ENCODE measurements at regions not wholly inside any gene's neighbourhood (a gene's known extent, or its start where the extent isn't known, plus 50 kb on each side); places are given as distances from the start of the nearest gene placed in this dataset.
"Not testable (repeated sequence)": the region's sequence is repeated elsewhere in the genome, so short reads cannot be mapped to it uniquely, and the experiment has no call there.

GRCh38 chr5:163276466-163276865, 160.9 kb upstream of the CCNG1 start:
- TF ChIP-seq, protein P1, sequence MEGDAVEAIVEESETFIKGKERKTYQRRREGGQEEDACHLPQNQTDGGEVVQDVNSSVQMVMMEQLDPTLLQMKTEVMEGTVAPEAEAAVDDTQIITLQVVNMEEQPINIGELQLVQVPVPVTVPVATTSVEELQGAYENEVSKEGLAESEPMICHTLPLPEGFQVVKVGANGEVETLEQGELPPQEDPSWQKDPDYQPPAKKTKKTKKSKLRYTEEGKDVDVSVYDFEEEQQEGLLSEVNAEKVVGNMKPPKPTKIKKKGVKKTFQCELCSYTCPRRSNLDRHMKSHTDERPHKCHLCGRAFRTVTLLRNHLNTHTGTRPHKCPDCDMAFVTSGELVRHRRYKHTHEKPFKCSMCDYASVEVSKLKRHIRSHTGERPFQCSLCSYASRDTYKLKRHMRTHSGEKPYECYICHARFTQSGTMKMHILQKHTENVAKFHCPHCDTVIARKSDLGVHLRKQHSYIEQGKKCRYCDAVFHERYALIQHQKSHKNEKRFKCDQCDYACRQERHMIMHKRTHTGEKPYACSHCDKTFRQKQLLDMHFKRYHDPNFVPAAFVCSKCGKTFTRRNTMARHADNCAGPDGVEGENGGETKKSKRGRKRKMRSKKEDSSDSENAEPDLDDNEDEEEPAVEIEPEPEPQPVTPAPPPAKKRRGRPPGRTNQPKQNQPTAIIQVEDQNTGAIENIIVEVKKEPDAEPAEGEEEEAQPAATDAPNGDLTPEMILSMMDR (IDR thresholded peaks at IDR 0.05; ENCODE audit: low read depth, low read length), result no peak
- Histone ChIP-seq H3K9me3 (ENCODE audit: control insufficient read depth, insufficient read depth, low read length) (peaks cover 3% of the 10 kb centered on the region; the same call in 1 of the 2 replicates), H3K27ac (ENCODE audit: low read depth, low read length) (no peak overlapping the region), H3K27me3 (ENCODE audit: control insufficient read depth, insufficient read depth, low read length) (no peaks in the 10 kb centered on the region), H3K4me3 (ENCODE audit: low read depth, low read length) (no peak overlapping the region)
- ChIA-PET CTCF (no interaction called here), POLR2A (no interaction called here)
- no peak for DNase-seq (ENCODE audit: low read depth, low spot score)

DNA sequence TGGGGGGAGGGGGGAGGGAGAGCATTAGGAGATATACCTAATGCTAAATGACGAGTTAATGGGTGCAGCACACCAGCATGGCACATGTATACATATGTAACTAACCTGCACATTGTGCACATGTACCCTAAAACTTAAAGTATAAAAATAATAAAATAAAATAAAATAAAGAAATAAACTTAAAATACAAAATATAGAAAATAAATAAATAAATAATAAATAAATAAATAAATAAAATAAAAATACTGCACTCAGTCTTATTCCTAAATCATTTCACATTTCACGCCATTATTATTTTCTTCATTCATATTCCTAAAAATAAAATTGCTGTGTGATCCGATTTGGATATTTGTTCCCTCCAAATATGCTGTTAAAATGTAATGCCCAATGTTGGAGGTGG, 156.5 kb upstream of the CCNG1 start:
- CTCF ChIA-PET; H3K27ac ChIP-seq (ENCODE audit: low read depth, low read length); POLR2A ChIA-PET; DNase-seq (ENCODE audit: low read depth, low spot score); H3K4me3 ChIP-seq (ENCODE audit: low read depth, low read length); H3K27me3 ChIP-seq (ENCODE audit: control insufficient read depth, insufficient read depth, low read length): not testable (repeated sequence)
- H3K9me3 ChIP-seq (ENCODE audit: control insufficient read depth, insufficient read depth, low read length), result peaks cover 10% of the 10 kb centered on the region

DNA sequence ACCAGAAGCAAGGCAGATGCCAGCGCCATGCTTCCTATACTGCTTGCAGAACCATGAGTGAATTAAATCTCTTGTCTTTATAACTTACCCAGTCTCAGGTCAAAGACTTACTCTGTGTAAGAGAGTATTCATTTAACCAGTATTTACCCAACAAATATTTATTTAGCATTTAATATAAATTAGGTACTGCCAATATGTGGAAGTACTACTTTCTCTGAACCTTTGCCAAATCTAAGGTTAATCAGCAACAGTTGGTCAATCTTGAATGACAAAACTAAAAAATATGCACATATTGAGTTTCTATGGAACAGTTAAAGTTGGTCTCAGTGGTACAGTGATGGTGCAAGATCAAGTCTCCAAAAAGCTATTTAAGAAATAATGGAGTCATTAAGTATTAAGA, 155.9 kb upstream of the CCNG1 start:
- TF ChIP-seq, protein P1 (IDR thresholded peaks at IDR 0.05; ENCODE audit: low read depth, low read length), result no peak
- no peak overlapping the region for H3K4me3 ChIP-seq (ENCODE audit: low read depth, low read length)
- CTCF ChIA-PET, result no interaction called here
- H3K27ac ChIP-seq (ENCODE audit: low read depth, low read length), result no peak overlapping the region
- POLR2A ChIA-PET, result no interaction called here
- peaks cover 10% of the 10 kb centered on the region for H3K9me3 ChIP-seq (ENCODE audit: control insufficient read depth, insufficient read depth, low read length)
- DNase-seq (ENCODE audit: low read depth, low spot score), result no peak
- H3K27me3 ChIP-seq (ENCODE audit: control insufficient read depth, insufficient read depth, low read length), result no peaks in the 10 kb centered on the region

DNA sequence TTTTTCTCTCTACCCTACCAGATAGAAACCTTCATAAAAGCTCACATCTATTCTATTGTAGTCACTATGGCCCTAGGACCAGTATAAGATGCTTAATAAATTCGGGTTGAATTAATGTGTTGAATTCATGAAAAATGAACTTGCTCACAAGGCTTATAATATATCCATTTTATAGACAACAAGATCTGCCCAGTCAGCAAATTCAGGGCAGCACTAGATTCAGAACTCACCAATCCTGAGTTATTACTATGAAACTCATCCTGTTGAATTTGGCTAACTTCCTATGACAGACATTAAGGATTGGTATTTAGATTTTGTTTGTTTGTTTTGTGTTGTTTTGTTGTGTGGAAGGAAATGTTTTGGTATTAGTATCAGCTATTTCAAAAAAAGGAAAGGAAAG, 143.6 kb upstream of the CCNG1 start:
- no peak for DNase-seq (ENCODE audit: low read depth, low spot score)
- H3K4me3 ChIP-seq (ENCODE audit: low read depth, low read length), result no peak overlapping the region
- TF ChIP-seq, protein P1 (IDR thresholded peaks at IDR 0.05; ENCODE audit: low read depth, low read length), result no peak
- ChIA-PET POLR2A (no interaction called here), CTCF (no interaction called here)
- H3K27ac ChIP-seq (ENCODE audit: low read depth, low read length), result no peak overlapping the region
- H3K27me3 ChIP-seq (ENCODE audit: control insufficient read depth, insufficient read depth, low read length), result no peaks in the 10 kb centered on the region
- H3K9me3 ChIP-seq (ENCODE audit: control insufficient read depth, insufficient read depth, low read length), result peaks cover 10% of the 10 kb centered on the region

- CTCF ChIA-PET, result no interaction called here
- TF ChIP-seq, protein P1 (IDR thresholded peaks at IDR 0.05; ENCODE audit: low read depth, low read length), result no peak
Measured at GRCh38 chr5:163303718-163304117, 133.7 kb upstream of the CCNG1 start.

DNA sequence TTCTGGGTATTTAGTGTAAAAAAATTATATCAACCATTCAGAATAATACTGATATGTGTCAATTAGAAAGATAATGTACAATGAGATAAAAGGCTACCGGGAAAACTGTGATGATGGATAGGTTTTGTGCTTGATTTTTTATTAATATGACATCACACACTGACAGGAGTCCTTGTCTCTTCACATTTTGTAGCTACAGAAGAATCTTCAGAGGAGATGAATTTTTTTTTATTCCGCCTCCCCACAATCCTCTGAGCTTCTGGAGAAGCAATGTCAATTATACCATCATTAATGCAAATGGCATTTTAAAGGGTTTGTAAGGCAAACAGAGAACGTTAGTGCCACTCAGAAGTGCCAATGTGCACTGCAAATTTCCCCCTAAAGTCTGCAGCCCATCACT, 131.7 kb upstream of the CCNG1 start:
- POLR2A ChIA-PET, result no interaction called here
- TF ChIP-seq, protein P1 (IDR thresholded peaks at IDR 0.05; ENCODE audit: low read depth, low read length), result no peak
- H3K27ac ChIP-seq (ENCODE audit: low read depth, low read length), result no peak overlapping the region
- H3K4me3 ChIP-seq (ENCODE audit: low read depth, low read length), result no peak overlapping the region
- DNase-seq (ENCODE audit: low read depth, low spot score), result no peak
- no peaks in the 10 kb centered on the region; the same call in 1 of the 2 replicates for H3K9me3 ChIP-seq (ENCODE audit: control insufficient read depth, insufficient read depth, low read length)
- H3K27me3 ChIP-seq (ENCODE audit: control insufficient read depth, insufficient read depth, low read length), result no peaks in the 10 kb centered on the region
- CTCF ChIA-PET, result interaction anchor here (1.6 kb wide), 1 partner anchor 102 kb away, joined by 13 read pairs; no protein-coding TSS in a partner anchor

More at GRCh38 chr5:163303718-163304117, 133.7 kb upstream of the CCNG1 start:
- no peak overlapping the region for H3K27ac ChIP-seq (ENCODE audit: low read depth, low read length)
- POLR2A ChIA-PET, result no interaction called here
- no peak overlapping the region for H3K4me3 ChIP-seq (ENCODE audit: low read depth, low read length)
- H3K27me3 ChIP-seq (ENCODE audit: control insufficient read depth, insufficient read depth, low read length), result no peaks in the 10 kb centered on the region
- no peak for DNase-seq (ENCODE audit: low read depth, low spot score)
- peaks cover 3% of the 10 kb centered on the region; the same call in 1 of the 2 replicates for H3K9me3 ChIP-seq (ENCODE audit: control insufficient read depth, insufficient read depth, low read length)
